Inflammatory macrophage (primary cell): ENCODE measurements at regions not wholly inside any gene's neighbourhood (a gene's known extent, or its start where the extent isn't known, plus 50 kb on each side); places are given as distances from the start of the nearest gene placed in this dataset.
A peak's percentile ranks its signal among the peaks of the same experiment; 100 is the strongest.

Experiments used
- DNase-seq, 2 donors: peaks; one replicate each; pipeline ENCODE4 v3.0.0-alpha.2; 2020 to 2022

GRCh38 chr2:145106293-145106692 is 586.4 kb upstream of the ZEB2 start:
- no peak for DNase-seq

DNA sequence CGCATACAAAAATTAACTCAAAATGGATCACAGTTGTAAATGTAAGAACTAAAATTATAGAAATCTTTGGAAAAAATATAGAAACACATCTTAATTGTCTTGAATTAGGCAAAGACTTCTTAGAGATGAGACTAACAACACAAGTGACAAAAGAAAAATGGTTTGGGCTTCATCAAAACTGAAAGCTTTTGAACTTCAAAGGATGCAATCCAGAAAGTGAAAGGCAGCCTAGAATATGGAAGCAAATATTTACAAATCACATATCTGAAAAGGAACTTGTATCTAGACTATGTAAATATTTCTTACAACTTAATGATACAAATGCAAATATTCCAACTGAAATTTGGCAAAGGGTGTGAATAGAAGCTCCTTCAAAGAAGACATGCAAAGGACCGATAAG is 582.8 kb upstream of the ZEB2 start:
- no peak for DNase-seq

DNA sequence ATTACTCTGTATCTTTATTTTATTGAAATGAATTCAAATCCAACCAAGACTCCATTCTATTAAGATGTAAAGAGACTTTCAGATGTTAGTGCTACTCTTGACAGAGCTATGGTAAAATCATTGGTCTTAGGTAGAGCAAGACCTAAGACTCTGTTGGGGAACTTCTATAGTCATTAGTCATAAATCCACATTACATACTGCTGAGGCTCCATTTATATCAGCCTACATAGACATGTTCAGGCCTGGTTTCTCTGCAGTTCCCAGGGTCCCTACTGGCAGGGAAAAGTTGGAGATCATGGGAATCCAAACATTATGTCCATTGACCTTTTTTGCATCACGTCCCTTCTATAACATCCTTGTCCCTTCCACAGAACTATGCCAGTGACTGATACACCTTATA is 580.4 kb upstream of the ZEB2 start:
- no peak for DNase-seq

DNA sequence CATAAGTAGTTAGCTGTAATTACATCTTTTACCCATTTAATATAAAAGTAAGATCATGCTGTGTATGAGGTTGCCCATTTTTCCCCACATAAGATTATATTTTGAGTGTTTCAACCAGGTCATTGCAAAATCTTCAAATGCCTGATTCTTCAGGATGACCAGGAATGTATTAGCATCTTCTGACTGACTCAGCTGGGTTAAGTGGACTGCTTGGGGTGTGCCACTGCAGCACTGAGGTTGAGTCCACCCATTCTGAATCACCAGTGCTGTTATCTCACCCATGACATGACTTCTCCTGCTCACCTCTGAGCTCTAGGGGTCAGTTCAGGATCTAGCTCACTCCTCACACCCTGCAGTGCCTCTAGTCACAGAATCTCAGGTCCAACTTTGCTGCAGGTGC is 576.7 kb upstream of the ZEB2 start:
- DNase-seq, result no peak

- DNase-seq, result peak; percentile 38 to 47
Measured at GRCh38 chr2:145095641-145096435, 575.9 kb upstream of the ZEB2 start.

DNA sequence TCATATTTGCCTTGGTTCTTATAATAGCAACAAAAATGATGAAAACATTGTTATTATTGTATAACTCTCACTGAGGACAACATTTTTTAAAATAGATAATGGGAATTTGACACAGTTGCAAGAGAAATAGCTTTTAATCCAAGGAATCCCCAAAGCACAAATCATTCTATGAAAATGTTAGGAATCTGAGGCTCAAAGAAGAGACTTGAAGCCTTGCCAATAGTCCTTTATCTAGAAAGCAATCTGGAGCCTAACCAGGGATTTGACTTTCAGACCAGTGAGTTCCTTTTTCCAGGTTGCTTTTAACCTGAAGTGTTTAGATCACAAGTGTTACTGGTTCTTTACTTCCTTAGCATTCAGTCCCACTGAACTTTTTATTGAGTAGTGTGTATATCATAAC is 574.5 kb upstream of the ZEB2 start:
- no peak for DNase-seq

GRCh38 chr2:145091967-145092366 is 572.0 kb upstream of the ZEB2 start:
- no peak for DNase-seq

DNA sequence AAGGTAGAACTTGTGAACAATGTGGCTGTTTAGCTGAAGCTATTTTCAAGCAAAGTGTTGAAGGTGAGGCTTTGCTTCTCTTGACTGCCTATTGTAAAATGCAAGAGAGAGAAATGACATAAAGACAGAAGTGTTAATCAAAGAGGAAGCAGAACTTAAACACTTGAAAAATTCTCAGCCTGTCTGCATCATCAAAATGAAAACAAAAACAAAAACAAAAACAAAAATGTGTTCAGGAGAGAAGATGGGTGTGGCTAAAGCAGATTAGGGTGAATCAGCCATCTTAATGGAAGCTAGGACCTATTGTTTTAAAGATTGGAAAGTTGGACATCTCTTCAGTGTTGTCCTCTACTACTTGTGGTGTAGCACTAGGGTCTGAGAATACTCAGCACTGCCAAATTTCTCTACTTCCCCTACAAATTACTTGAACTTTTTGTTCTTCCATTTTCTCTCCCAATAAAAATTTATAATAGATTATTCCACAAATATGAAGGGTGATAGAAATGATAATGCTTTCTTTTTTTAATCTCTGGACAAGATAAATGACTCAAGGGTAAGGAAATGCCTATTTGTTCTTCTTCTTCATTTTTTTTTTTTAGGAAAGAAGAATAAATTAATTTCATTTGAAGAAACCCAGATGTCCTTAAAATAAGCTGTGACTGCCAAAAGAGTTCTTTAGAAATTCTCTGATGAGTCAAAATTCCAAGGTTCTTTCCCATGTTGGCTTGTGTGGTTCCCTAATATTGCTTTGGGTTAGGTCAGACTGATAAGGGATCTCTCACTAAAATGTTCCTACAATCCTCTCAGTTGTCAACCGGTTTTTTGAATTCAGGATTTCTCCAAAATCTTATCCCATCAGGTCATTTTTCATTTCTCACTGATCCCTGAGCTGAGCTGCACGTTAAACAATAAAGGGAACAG is 571.2 kb upstream of the ZEB2 start:
- DNase-seq, result peak in 1 of 2 donors; percentile 34

DNA sequence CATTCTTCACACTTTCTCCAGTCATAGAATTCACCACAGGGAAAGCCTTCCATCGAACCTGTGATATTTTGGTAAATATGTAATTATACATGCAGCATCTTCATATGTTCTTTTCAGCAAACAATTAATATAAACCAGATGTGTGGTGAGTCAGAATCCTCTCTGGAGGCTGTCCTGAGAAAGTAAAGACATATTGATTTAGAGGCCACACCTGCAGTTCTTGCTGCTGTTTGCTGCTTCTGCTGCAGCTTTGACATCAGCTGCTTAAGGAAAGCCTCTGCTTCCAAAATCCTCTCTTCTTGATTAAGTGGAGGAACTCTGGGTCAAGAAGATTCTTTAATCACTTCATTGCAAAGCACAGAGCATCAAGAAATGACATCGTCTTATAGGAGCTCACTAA is 568.8 kb upstream of the ZEB2 start:
- no peak for DNase-seq

DNA sequence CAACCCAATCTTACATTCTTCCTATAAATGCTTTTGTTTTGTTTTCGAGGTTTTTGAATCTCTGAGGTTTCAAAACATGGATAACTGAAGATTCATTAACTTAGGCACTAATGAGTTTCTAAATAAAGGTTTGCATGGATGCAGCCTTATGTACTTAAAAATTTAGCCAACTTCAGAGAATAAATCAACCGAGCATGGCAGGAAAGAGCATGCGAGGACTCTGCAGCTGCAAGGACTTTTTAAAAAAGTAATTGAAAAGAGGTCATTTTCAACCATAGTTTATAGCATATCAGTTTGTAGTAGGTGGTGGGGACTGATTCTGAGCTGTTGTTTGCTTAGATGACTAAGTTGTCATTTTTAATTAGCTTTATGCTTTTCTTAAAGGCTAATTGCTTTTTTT is 567.0 kb upstream of the ZEB2 start:
- DNase-seq, result no peak

DNA sequence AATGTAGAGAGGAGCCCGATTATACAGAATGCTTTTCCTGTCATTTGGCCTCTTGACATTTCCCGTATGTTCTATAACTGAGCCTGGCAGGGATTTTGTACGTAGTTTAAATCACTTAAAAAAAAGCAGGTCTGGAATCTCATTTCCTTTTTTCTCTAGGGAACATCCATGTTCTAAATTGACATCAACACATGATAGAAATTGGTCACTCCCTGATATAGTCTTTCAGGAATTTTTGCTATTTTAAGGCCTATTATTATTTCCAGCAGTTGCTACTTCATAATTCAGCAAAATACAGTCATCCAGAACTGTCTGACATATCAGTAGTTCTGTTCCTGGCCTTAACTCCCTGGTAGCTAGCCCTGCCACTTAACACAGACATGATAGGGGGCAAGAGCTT is 565.7 kb upstream of the ZEB2 start:
- DNase-seq, result no peak

- no peak for DNase-seq
Measured at GRCh38 chr2:145080426-145080825, 560.5 kb upstream of the ZEB2 start.

- DNase-seq, result no peak
Measured at GRCh38 chr2:145079641-145080040, 559.7 kb upstream of the ZEB2 start.

GRCh38 chr2:145078923-145079322 is 559.0 kb upstream of the ZEB2 start:
- DNase-seq, result no peak

DNA sequence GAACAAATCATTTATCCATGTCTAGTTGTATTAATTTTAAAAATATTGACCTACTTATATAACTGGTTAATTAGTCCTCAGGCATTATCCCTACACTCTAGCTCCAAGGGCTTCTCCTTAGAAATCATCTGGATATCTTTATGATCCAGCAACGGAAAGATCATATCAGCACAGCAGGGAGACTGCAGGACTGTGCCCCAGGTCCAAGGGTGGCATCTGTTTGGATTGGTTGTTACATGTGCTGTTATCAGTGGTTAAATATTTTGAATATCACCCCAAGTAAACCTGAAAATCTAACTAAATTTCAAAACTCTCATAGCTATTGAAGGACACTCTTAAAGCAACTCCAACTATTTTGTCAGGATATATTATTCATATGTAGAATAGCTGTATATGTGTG is 556.2 kb upstream of the ZEB2 start:
- no peak for DNase-seq

DNA sequence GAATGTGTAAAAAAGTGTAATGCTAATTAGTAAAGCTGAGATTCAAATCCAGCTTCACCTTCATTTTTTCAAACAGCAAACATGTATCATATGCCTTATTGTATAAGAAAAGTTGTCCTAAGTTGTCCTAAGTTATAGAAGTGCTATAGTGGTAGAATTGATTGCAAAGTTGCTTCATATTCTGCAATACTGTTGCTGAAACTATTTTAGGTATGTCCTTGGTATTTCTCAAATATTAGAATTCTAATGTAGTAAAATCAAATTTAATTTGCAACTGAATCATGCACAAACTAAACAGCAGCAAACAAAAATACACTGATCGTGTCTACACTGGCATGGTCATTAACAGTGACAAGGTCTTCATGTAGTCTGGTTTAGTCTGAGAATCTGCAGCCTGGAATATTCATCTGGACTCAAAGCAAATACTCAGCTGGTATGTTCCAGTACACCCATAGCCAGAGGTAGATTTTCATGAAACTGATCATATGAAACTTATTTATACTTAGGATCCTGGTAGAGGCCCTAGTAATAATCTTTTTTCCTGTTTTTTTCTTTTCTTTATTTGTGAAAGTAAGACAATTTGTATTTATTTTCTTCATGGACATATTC is 555.6 kb upstream of the ZEB2 start:
- no peak for DNase-seq

GRCh38 chr2:145070703-145071102 is 550.8 kb upstream of the ZEB2 start:
- DNase-seq, result no peak

DNA sequence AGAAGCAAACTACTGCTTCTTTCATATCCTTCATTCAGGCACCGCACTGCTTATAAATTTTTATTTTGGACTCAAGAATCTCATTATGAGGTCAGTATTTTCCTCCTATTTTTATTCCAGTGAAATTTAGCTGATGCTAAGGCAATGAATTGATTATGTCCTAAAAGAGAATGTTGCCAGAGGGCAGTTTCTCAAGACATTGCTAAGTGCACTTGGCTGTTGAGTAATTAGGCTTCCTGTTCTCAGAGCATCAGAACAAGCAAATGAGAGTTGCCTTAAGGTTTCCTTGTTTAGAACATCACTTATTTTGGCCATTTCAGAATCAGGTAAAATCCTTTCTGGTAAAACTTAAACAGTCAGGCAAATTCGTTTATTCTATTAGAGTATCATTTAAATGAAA is 548.6 kb upstream of the ZEB2 start:
- peak in 1 of 2 donors; percentile 7 for DNase-seq

DNA sequence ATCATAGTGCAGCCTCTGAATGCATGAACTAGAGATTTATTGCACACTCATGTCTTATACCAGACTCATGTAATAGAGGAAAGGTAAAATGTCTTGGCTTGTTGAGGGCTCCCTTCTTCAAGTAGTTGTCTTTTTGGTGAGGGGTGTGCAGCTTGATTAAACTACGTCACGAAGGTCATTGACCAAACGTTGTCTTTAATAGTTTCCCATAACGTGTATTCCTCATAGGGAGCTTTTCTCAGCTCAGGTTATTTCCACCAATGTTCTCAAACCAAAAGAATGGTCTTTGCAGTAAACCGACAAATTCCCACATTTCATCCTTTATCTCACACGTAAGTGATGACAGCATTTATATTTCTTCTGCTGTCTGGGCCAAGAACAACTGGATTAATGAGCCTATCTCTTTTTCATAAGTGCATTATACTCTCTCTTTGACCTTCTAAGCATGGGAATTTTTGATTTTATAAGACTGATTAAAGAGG is 547.7 kb upstream of the ZEB2 start:
- no peak for DNase-seq

- DNase-seq, result no peak
Measured at GRCh38 chr2:145066856-145067548, 547.1 kb upstream of the ZEB2 start.

DNA sequence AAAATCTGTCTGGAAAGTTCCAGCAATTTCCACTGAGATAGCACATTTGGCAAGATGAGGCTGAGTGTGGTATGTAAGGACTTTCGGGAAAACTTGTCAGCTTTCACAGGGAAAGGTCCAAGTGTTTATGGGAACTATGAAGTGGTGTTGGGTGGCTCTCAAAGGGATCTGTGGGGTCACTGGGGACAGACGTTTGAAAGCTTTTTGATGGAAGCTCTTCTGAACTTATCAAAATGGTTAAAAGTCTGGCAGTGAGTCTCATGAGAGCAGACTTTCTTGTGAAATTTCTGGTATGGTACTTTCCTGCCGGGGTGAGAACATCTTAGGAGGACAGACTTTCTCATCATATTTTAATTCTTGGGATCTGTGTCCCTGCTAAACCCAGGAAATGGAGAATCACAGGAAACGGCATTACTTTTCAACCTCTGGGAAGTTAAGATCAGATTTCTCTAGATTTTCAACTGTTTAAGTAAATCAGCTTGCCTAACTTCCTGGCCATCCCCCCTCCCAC is 546.3 kb upstream of the ZEB2 start:
- DNase-seq, result no peak

- DNase-seq, result no peak
Measured at GRCh38 chr2:145065342-145065741, 545.4 kb upstream of the ZEB2 start.
